GM20431 (cell line): ENCODE measurements at regions not wholly inside any gene's neighbourhood (a gene's known extent, or its start where the extent isn't known, plus 50 kb on each side); places are given as distances from the start of the nearest gene placed in this dataset.
"Not testable (repeated sequence)": the region's sequence is repeated elsewhere in the genome, so short reads cannot be mapped to it uniquely, and the experiment has no call there.

Experiments
- in situ Hi-C: fragments of 300-500 bp; cut with MseI, MboI; formaldehyde crosslinking; loops from one replicate; pipeline ENCODE4 v1.15.0; 2020; ENCODE audit warnings: low sequenced_read_pairs; ENCODE audit not compliant: unreplicated experiment

- in situ Hi-C loops: loop anchor here (25.0 kb wide), 1 partner anchor 98 kb away; no protein-coding TSS in a partner anchor
Measured at GRCh38 chr16:85438981-85439685, 174.0 kb upstream of the GSE1 start.

- in situ Hi-C loops: loop anchor here (25.0 kb wide), 1 partner anchor 97 kb away; no protein-coding TSS in a partner anchor
Measured at GRCh38 chr16:85440744-85441143, 172.4 kb upstream of the GSE1 start.

- in situ Hi-C loops: loop anchor here (25.0 kb wide), 1 partner anchor 96 kb away; no protein-coding TSS in a partner anchor
Measured at GRCh38 chr16:85441189-85441889, 171.8 kb upstream of the GSE1 start.

- in situ Hi-C loops: loop anchor here (25.0 kb wide), 1 partner anchor 95 kb away; no protein-coding TSS in a partner anchor
Measured at GRCh38 chr16:85441890-85442670, 171.0 kb upstream of the GSE1 start.

GRCh38 chr16:85443116-85443515, 170.0 kb upstream of the GSE1 start:
- in situ Hi-C loops: loop anchor here (25.0 kb wide), 1 partner anchor 94 kb away; no protein-coding TSS in a partner anchor

- in situ Hi-C loops: loop anchor here (25.0 kb wide), 1 partner anchor 94 kb away; no protein-coding TSS in a partner anchor
Measured at GRCh38 chr16:85443531-85443930, 169.6 kb upstream of the GSE1 start.

GRCh38 chr16:85445064-85445778, 167.9 kb upstream of the GSE1 start:
- in situ Hi-C loops: loop anchor here (25.0 kb wide), 1 partner anchor 92 kb away; no protein-coding TSS in a partner anchor

GRCh38 chr16:85445779-85446222, 167.3 kb upstream of the GSE1 start:
- in situ Hi-C loops: loop anchor here (25.0 kb wide), 1 partner anchor 92 kb away; no protein-coding TSS in a partner anchor

GRCh38 chr16:85446951-85447692, 166.0 kb upstream of the GSE1 start:
- in situ Hi-C loops: loop anchor here (25.0 kb wide), 1 partner anchor 90 kb away; no protein-coding TSS in a partner anchor

- in situ Hi-C loops: loop anchor here (25.0 kb wide), 1 partner anchor 89 kb away; no protein-coding TSS in a partner anchor
Measured at GRCh38 chr16:85447693-85448313, 165.3 kb upstream of the GSE1 start.

GRCh38 chr16:85448557-85449190, 164.4 kb upstream of the GSE1 start:
- in situ Hi-C loops: loop anchor here (25.0 kb wide), 1 partner anchor 89 kb away; no protein-coding TSS in a partner anchor

GRCh38 chr16:85449191-85449884, 163.8 kb upstream of the GSE1 start:
- in situ Hi-C loops: loop anchor here (25.0 kb wide), 1 partner anchor 88 kb away; no protein-coding TSS in a partner anchor

GRCh38 chr16:85449885-85450245, 163.3 kb upstream of the GSE1 start:
- in situ Hi-C loops: loop anchor here (25.0 kb wide), 1 partner anchor 87 kb away; no protein-coding TSS in a partner anchor

GRCh38 chr16:85451142-85451541, 162.0 kb upstream of the GSE1 start:
- in situ Hi-C loops: not testable (repeated sequence)

GRCh38 chr16:85451641-85452363, 161.3 kb upstream of the GSE1 start:
- in situ Hi-C loops: no loop called here

- in situ Hi-C loops: no loop called here
Measured at GRCh38 chr16:85452364-85453193, 160.5 kb upstream of the GSE1 start.
